Gastroesophageal sphincter (tissue), 4 donors: ENCODE measurements at regions not wholly inside any gene's neighbourhood (a gene's known extent, or its start where the extent isn't known, plus 50 kb on each side); places are given as distances from the start of the nearest gene placed in this dataset.

Experiments used
- ATAC-seq: fragments of 150-250 bp; one replicate; pipeline ENCODE4 v1.9.1; 2016; ENCODE audit warnings: mild to moderate bottlenecking, moderate library complexity
- H3K27ac ChIP-seq, 4 donors: fragments of 200-600 bp; sonication (generic) in 3 of 4; 1 replicate in 3 of 4; 2 replicates in 1 of 4; pipeline ENCODE4 v1.5.1; 2016 to 2019
- H3K27me3 ChIP-seq: fragments of 200-600 bp; sonication (generic); one replicate; pipeline ENCODE4 v1.5.1; 2019
- H3K36me3 ChIP-seq, 2 donors: fragments of 200-600 bp; sonication (generic); one replicate each; pipeline ENCODE4 v1.5.1; 2019; ENCODE audit warnings: control low read depth in 1 of 2
- H3K4me1 ChIP-seq, 3 donors: fragments of 200-600 bp; sonication (generic); 1 replicate in 2 of 3; 2 replicates in 1 of 3; pipeline ENCODE4 v1.5.1; 2016 to 2019; ENCODE audit warnings: control low read depth in 2 of 3
- H3K4me3 ChIP-seq, 2 donors: fragments of 200-600 bp; sonication (generic); one replicate each; pipeline ENCODE4 v1.5.1; 2019; ENCODE audit warnings: mild to moderate bottlenecking in 1 of 2, moderate library complexity in 1 of 2
- H3K9me3 ChIP-seq, 3 donors: fragments of 200-600 bp; sonication (generic); one replicate each; pipeline ENCODE4 v1.5.1; 2017 to 2019; ENCODE audit warnings: control low read depth in 2 of 3
- EP300 ChIP-seq: sonication (generic); formaldehyde crosslinking; IDR thresholded peaks from one replicate; pipeline ENCODE4 v1.6.1; 2017; ENCODE audit warnings: antibody characterized with exemption, mild to moderate bottlenecking
- POLR2A ChIP-seq, 2 donors: fragments of 450-650 bp; IDR thresholded peaks; one replicate each; pipeline ENCODE4 v1.6.1; 2017; ENCODE audit warnings: antibody characterized with exemption in 2 of 2, mild to moderate bottlenecking in 2 of 2, moderate library complexity in 1 of 2
- POLR2AphosphoS5 ChIP-seq: sonication (generic); formaldehyde crosslinking; IDR thresholded peaks from one replicate; pipeline ENCODE4 v1.6.1; 2017; ENCODE audit warnings: antibody characterized with exemption
- WGBS, 2 donors: methylation state at CpG; one replicate each; pipeline ENCODE4 v1.1.5; 2018; ENCODE audit warnings: low coverage in 1 of 2; 5-methylcytosine and 5-hydroxymethylcytosine counted together
- TF ChIP-seq, protein P1 (sequence below), 4 experiments: fragments of 200-600 bp in 2 of 4; fragments of 450-650 bp in 2 of 4; sonication (generic) in 1 of 4; IDR thresholded peaks; one replicate each; pipeline ENCODE4 v1.5.1; 2017 to 2019; ENCODE audit warnings: antibody characterized with exemption in 4 of 4, mild to moderate bottlenecking in 2 of 4, moderate library complexity in 2 of 4

DNA sequence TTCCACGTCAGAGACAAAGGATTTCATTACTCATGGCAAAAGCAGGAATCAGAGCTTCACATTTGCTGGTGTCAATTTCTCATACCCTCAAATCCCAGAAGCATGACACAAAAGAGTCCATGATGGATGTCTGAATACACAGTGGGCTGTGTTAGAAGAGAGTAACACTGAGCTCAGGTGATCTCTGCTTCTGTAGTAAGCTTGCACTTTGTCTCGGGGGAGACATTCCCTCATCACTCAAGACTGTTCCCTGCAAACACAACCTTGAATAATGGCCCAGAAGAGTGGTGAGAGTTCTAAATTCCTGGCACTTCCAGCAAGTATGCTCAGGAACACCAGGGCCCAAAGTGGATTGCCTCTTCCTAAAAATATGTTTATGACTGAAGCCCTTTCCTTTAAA lies 1787.2 kb upstream of the SEL1L start:
- Histone ChIP-seq H3K4me1 (no peaks in the 10 kb centered on the region), H3K27ac (no peak overlapping the region), H3K36me3 (no peaks in the 10 kb centered on the region), H3K27me3 (no peaks in the 10 kb centered on the region), H3K9me3 (no peaks in the 10 kb centered on the region), H3K4me3 (no peak overlapping the region)
- WGBS, 2 donors, result 76 to 100% methylated on average over 1 to 2 of the region's 2 CpGs
- no peak for ATAC-seq
- TF ChIP-seq, protein P1, sequence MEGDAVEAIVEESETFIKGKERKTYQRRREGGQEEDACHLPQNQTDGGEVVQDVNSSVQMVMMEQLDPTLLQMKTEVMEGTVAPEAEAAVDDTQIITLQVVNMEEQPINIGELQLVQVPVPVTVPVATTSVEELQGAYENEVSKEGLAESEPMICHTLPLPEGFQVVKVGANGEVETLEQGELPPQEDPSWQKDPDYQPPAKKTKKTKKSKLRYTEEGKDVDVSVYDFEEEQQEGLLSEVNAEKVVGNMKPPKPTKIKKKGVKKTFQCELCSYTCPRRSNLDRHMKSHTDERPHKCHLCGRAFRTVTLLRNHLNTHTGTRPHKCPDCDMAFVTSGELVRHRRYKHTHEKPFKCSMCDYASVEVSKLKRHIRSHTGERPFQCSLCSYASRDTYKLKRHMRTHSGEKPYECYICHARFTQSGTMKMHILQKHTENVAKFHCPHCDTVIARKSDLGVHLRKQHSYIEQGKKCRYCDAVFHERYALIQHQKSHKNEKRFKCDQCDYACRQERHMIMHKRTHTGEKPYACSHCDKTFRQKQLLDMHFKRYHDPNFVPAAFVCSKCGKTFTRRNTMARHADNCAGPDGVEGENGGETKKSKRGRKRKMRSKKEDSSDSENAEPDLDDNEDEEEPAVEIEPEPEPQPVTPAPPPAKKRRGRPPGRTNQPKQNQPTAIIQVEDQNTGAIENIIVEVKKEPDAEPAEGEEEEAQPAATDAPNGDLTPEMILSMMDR (IDR thresholded peaks at IDR 0.05), result no peak
- TF ChIP-seq POLR2AphosphoS5, result no peak
- TF ChIP-seq EP300, result no peak
- TF ChIP-seq POLR2A (IDR thresholded peaks at IDR 0.05), result no peak

DNA sequence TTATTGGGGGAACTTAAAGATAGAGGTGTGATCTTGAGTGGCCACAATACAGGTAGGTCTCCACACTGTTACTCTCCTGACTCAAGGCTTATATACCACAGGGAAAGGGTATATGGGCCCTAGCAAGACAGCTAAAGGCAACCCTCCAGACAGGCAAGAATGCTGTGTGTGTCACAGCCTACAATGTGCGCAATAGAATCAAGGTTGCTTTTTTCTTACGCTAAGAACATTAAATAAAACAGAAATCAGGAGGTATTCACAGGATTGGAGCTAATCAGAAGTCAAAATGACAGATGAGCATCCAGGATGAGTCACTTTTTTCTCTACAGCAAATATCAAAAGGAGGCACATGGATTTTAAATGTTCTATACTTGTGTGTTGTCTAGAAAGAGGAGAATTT lies 1797.9 kb upstream of the SEL1L start:
- Histone ChIP-seq H3K9me3 (no peaks in the 10 kb centered on the region), H3K4me1 (no peaks in the 10 kb centered on the region), H3K27me3 (no peaks in the 10 kb centered on the region), H3K36me3 (no peaks in the 10 kb centered on the region), H3K27ac (no peak overlapping the region), H3K4me3 (no peak overlapping the region)
- ATAC-seq, result no peak
- TF ChIP-seq, protein P1 (IDR thresholded peaks at IDR 0.05), result no peak
- TF ChIP-seq POLR2AphosphoS5 (no peak), EP300 (no peak), POLR2A (IDR thresholded peaks at IDR 0.05) (no peak)
- WGBS, 2 donors, result 94 to 100% methylated on average over 2 of the region's 2 CpGs

DNA sequence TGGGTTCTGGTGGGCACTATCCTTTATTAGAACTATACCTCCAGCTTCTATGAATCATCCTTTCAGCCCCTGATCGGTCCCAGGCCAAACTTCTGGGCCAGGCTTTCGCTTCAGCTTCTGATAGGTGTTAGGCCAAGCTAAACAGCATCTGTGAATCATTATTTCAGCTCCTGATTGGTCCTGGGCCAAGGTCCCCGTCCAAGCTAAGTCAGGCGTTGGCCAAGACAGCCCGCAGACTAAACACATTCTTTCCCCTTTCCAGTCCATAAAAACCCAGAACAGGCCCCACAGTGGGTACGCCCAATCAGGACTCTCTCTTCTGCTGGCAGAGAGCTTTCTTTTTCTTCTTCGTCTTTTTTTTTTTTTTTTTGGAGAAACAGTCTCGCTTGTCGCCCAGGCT lies 1808.9 kb upstream of the SEL1L start:
- no peak overlapping the region for H3K27ac ChIP-seq
- H3K4me3 ChIP-seq, result no peak overlapping the region
- H3K4me1 ChIP-seq, result no peaks in the 10 kb centered on the region
- H3K36me3 ChIP-seq, result no peaks in the 10 kb centered on the region
- TF ChIP-seq POLR2A (IDR thresholded peaks at IDR 0.05) (no peak), EP300 (no peak), POLR2AphosphoS5 (no peak)
- TF ChIP-seq, protein P1 (IDR thresholded peaks at IDR 0.05), result no peak
- no peak for ATAC-seq
- no peaks in the 10 kb centered on the region for H3K9me3 ChIP-seq
- WGBS, 2 donors, result 40 to 48% methylated on average over 5 to 7 of the region's 9 CpGs
- no peaks in the 10 kb centered on the region for H3K27me3 ChIP-seq

- no peaks in the 10 kb centered on the region for H3K27me3 ChIP-seq
- no peak overlapping the region for H3K27ac ChIP-seq
- no peaks in the 10 kb centered on the region for H3K36me3 ChIP-seq
- no peaks in the 10 kb centered on the region for H3K9me3 ChIP-seq
- no peak for ATAC-seq
- H3K4me1 ChIP-seq, result no peaks in the 10 kb centered on the region
- TF ChIP-seq POLR2AphosphoS5, result no peak
- 14 to 28% methylated on average over 1 of the region's 1 CpG for WGBS, 2 donors
- H3K4me3 ChIP-seq, result no peak overlapping the region
Observed at GRCh38 chr14:83347874-83348273, 1814.2 kb upstream of the SEL1L start.

DNA sequence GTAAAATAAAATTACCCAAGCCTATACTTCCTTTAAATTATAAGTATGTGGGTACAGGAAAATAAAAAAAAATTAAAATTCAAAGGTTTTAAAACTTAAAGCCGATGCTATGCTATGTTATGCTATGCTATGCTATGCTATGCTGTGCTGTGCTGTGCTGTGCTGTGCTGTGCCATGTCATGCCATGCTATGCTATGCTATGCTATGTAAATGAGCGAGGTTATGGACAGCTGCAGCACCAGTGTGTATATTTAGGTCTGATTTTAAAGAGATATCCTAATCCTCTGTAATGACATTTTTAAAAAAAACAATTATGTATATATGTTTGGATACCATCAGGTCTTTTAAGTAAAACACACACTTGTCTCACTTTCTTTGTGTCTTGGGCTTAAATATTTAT lies 1822.0 kb upstream of the SEL1L start:
- Histone ChIP-seq H3K27me3 (no peaks in the 10 kb centered on the region), H3K4me3 (no peak overlapping the region), H3K9me3 (no peaks in the 10 kb centered on the region), H3K36me3 (no peaks in the 10 kb centered on the region), H3K27ac (no peak overlapping the region), H3K4me1 (no peaks in the 10 kb centered on the region)
- 86 to 90% methylated on average over 2 of the region's 2 CpGs for WGBS, 2 donors
- no peak for ATAC-seq
- TF ChIP-seq POLR2AphosphoS5 (no peak), POLR2A (IDR thresholded peaks at IDR 0.05) (no peak), EP300 (no peak)
- TF ChIP-seq, protein P1 (IDR thresholded peaks at IDR 0.05), result no peak
